Smooth muscle cell (in vitro differentiated cells): ENCODE measurements at regions not wholly inside any gene's neighbourhood (a gene's known extent, or its start where the extent isn't known, plus 50 kb on each side); places are given as distances from the start of the nearest gene placed in this dataset.

Experiments
- DNase-seq: peaks from one replicate; lab custom pipeline; 2025; ENCODE audit not compliant: unreplicated experiment; lab: John Stamatoyannopoulos, UW
- H2AFZ ChIP-seq: fragments of 200-600 bp; sonication (generic); 2 replicates; pipeline ENCODE4 v1.6.0; 2016; ENCODE audit warnings: antibody characterized with exemption, low read depth, mild to moderate bottlenecking
- H3F3A ChIP-seq: fragments of 200-600 bp; sonication (generic); 2 replicates; pipeline ENCODE4 v1.6.0; 2017; ENCODE audit warnings: antibody characterized with exemption, low read depth
- H3K27ac ChIP-seq: fragments of 200-600 bp; sonication (generic); 2 replicates; pipeline ENCODE4 v1.5.1; 2016; ENCODE audit warnings: low read depth, mild to moderate bottlenecking
- H3K27me3 ChIP-seq: fragments of 200-600 bp; sonication (generic); 2 replicates; pipeline ENCODE4 v1.6.1; 2016; ENCODE audit warnings: low read depth, mild to moderate bottlenecking
- H3K36me3 ChIP-seq: fragments of 200-600 bp; sonication (generic); 2 replicates; pipeline ENCODE4 v1.5.1; 2016; ENCODE audit warnings: low read depth
- H3K4me1 ChIP-seq: fragments of 200-600 bp; sonication (generic); 2 replicates; pipeline ENCODE4 v1.5.1; 2016; ENCODE audit warnings: low read depth
- H3K4me2 ChIP-seq: fragments of 200-600 bp; sonication (generic); 2 replicates; pipeline ENCODE4 v1.6.0; 2016; ENCODE audit warnings: mild to moderate bottlenecking
- H3K4me3 ChIP-seq: fragments of 200-600 bp; sonication (generic); 2 replicates; pipeline ENCODE4 v1.5.1; 2016; ENCODE audit warnings: mild to moderate bottlenecking
- H3K79me2 ChIP-seq: fragments of 200-600 bp; sonication (generic); 2 replicates; pipeline ENCODE4 v1.6.0; 2016; ENCODE audit warnings: low read depth, mild to moderate bottlenecking
- H3K9ac ChIP-seq: fragments of 200-600 bp; sonication (generic); 2 replicates; pipeline ENCODE4 v1.6.0; 2016; ENCODE audit warnings: low read depth
- H3K9me3 ChIP-seq: fragments of 200-600 bp; sonication (generic); replicated peaks from 2 replicates; pipeline ENCODE4 v1.5.1; 2016; ENCODE audit warnings: low read depth
- H4K20me1 ChIP-seq: fragments of 200-600 bp; sonication (generic); 2 replicates; pipeline ENCODE4 v1.6.0; 2016; ENCODE audit warnings: low read depth
- WGBS: methylation state at CpG from one replicate; pipeline ENCODE4 v1.1.7; 2016; ENCODE audit warnings: low lambda C conversion rate; 5-methylcytosine and 5-hydroxymethylcytosine counted together
- TF ChIP-seq, protein P1 (sequence below): fragments of 200-600 bp; sonication (generic); IDR thresholded peaks from 2 replicates; pipeline ENCODE4 v1.5.1; 2017; ENCODE audit warnings: borderline replicate concordance, mild to moderate bottlenecking, antibody characterized with exemption; ENCODE audit not compliant: insufficient read depth, poor library complexity, severe bottlenecking

- no peak overlapping the region for H3K27ac ChIP-seq
- no peak for DNase-seq
- no peaks in the 10 kb centered on the region for H4K20me1 ChIP-seq
- H3K9ac ChIP-seq, result no peak overlapping the region
- H3K36me3 ChIP-seq, result no peaks in the 10 kb centered on the region
- H3F3A ChIP-seq, result no peaks in the 10 kb centered on the region
- no peak overlapping the region for H3K4me2 ChIP-seq
- WGBS, result 91% methylated on average over 1 of the region's 1 CpG
- H3K27me3 ChIP-seq, result no peaks in the 10 kb centered on the region
- no peak overlapping the region for H2AFZ ChIP-seq
- no peak overlapping the region for H3K4me3 ChIP-seq
- TF ChIP-seq, protein P1, sequence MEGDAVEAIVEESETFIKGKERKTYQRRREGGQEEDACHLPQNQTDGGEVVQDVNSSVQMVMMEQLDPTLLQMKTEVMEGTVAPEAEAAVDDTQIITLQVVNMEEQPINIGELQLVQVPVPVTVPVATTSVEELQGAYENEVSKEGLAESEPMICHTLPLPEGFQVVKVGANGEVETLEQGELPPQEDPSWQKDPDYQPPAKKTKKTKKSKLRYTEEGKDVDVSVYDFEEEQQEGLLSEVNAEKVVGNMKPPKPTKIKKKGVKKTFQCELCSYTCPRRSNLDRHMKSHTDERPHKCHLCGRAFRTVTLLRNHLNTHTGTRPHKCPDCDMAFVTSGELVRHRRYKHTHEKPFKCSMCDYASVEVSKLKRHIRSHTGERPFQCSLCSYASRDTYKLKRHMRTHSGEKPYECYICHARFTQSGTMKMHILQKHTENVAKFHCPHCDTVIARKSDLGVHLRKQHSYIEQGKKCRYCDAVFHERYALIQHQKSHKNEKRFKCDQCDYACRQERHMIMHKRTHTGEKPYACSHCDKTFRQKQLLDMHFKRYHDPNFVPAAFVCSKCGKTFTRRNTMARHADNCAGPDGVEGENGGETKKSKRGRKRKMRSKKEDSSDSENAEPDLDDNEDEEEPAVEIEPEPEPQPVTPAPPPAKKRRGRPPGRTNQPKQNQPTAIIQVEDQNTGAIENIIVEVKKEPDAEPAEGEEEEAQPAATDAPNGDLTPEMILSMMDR, result no peak
- H3K79me2 ChIP-seq, result no peaks in the 10 kb centered on the region
- H3K4me1 ChIP-seq, result no peaks in the 10 kb centered on the region
- H3K9me3 ChIP-seq, result no peaks in the 10 kb centered on the region
These were observed 2091.2 kb upstream of the ACO1 start for GRCh38 chr9:30293231-30293630.

GRCh38 chr9:30299126-30299780 lies 2085.2 kb upstream of the ACO1 start:
- H3K27me3 ChIP-seq, result no peaks in the 10 kb centered on the region
- no peaks in the 10 kb centered on the region for H4K20me1 ChIP-seq
- H3K4me1 ChIP-seq, result no peaks in the 10 kb centered on the region
- no peaks in the 10 kb centered on the region for H3K79me2 ChIP-seq
- no peaks in the 10 kb centered on the region for H3K36me3 ChIP-seq
- H3K9me3 ChIP-seq, result no peaks in the 10 kb centered on the region
- no peak overlapping the region for H3K4me2 ChIP-seq
- TF ChIP-seq, protein P1, result no peak
- H2AFZ ChIP-seq, result no peak overlapping the region
- no peak overlapping the region for H3K27ac ChIP-seq
- DNase-seq, result no peak
- H3F3A ChIP-seq, result no peaks in the 10 kb centered on the region
- H3K9ac ChIP-seq, result no peak overlapping the region
- WGBS, result 96% methylated on average over 25 of the region's 25 CpGs
- no peak overlapping the region for H3K4me3 ChIP-seq

GRCh38 chr9:30301271-30301963 lies 2083.0 kb upstream of the ACO1 start:
- Histone ChIP-seq H3F3A (no peaks in the 10 kb centered on the region), H3K9ac (no peak overlapping the region), H3K36me3 (no peaks in the 10 kb centered on the region), H3K4me2 (no peak overlapping the region), H3K27me3 (no peaks in the 10 kb centered on the region), H3K4me1 (no peaks in the 10 kb centered on the region), H3K27ac (no peak overlapping the region), H4K20me1 (no peaks in the 10 kb centered on the region), H3K79me2 (no peaks in the 10 kb centered on the region), H3K9me3 (no peaks in the 10 kb centered on the region), H2AFZ (no peak overlapping the region), H3K4me3 (no peak overlapping the region)
- no peak for DNase-seq
- TF ChIP-seq, protein P1, result no peak
- WGBS, result 35% methylated on average over 5 of the region's 5 CpGs
